ENCODE measurements at regions not wholly inside any gene's neighbourhood (a gene's known extent, or its start where the extent isn't known, plus 50 kb on each side); places are given as distances from the start of the nearest gene placed in this dataset.
"Not testable (repeated sequence)": the region's sequence is repeated elsewhere in the genome, so short reads cannot be mapped to it uniquely, and the experiment has no call there.

- in situ Hi-C loops (cut with MboI; ENCODE audit: low sequenced_read_pairs), result no loop called here
These were observed 1753.0 kb downstream of the SLITRK1 start for GRCh38 chr13:82129281-82129680.

GRCh38 chr13:82118589-82118988 lies 1763.7 kb downstream of the SLITRK1 start:
- in situ Hi-C loops (cut with MboI; ENCODE audit: low sequenced_read_pairs), result no loop called here

GRCh38 chr13:82116422-82116989 lies 1765.8 kb downstream of the SLITRK1 start:
- in situ Hi-C loops (cut with MboI; ENCODE audit: low sequenced_read_pairs), result no loop called here

GRCh38 chr13:82115391-82115790 lies 1766.9 kb downstream of the SLITRK1 start:
- in situ Hi-C loops (cut with MboI; ENCODE audit: low sequenced_read_pairs), result no loop called here

- in situ Hi-C loops (cut with MboI; ENCODE audit: low sequenced_read_pairs), result no loop called here
These were observed 1755.3 kb upstream of the SPRY2 start for GRCh38 chr13:82096256-82096655.

GRCh38 chr13:82092312-82092711 lies 1751.4 kb upstream of the SPRY2 start:
- in situ Hi-C loops (cut with MboI; ENCODE audit: low sequenced_read_pairs), result no loop called here

- in situ Hi-C loops (cut with MboI; ENCODE audit: low sequenced_read_pairs), result no loop called here
These were observed 1747.9 kb upstream of the SPRY2 start for GRCh38 chr13:82088781-82089180.

- in situ Hi-C loops (cut with MboI; ENCODE audit: low sequenced_read_pairs), result no loop called here
These were observed 1735.6 kb upstream of the SPRY2 start for GRCh38 chr13:82076496-82076895.

GRCh38 chr13:82070416-82070815 lies 1729.5 kb upstream of the SPRY2 start:
- in situ Hi-C loops (cut with MboI; ENCODE audit: low sequenced_read_pairs), result no loop called here

- in situ Hi-C loops (cut with MboI; ENCODE audit: low sequenced_read_pairs), result no loop called here
These were observed 1721.8 kb upstream of the SPRY2 start for GRCh38 chr13:82062772-82063171.

- in situ Hi-C loops (cut with MboI; ENCODE audit: low sequenced_read_pairs), result no loop called here
These were observed 1717.4 kb upstream of the SPRY2 start for GRCh38 chr13:82058364-82058763.

GRCh38 chr13:82045316-82045715 lies 1704.4 kb upstream of the SPRY2 start:
- in situ Hi-C loops (cut with MboI; ENCODE audit: low sequenced_read_pairs), result not testable (repeated sequence)

GRCh38 chr13:82036602-82037001 lies 1695.7 kb upstream of the SPRY2 start:
- in situ Hi-C loops (cut with MboI; ENCODE audit: low sequenced_read_pairs), result no loop called here

- in situ Hi-C loops (cut with MboI; ENCODE audit: low sequenced_read_pairs), result no loop called here
These were observed 1670.4 kb upstream of the SPRY2 start for GRCh38 chr13:82011355-82011754.

GRCh38 chr13:82010780-82011179 lies 1669.9 kb upstream of the SPRY2 start:
- in situ Hi-C loops (cut with MboI; ENCODE audit: low sequenced_read_pairs), result no loop called here

- in situ Hi-C loops (cut with MboI; ENCODE audit: low sequenced_read_pairs), result no loop called here
These were observed 1661.8 kb upstream of the SPRY2 start for GRCh38 chr13:82002710-82003109.

- in situ Hi-C loops (cut with MboI; ENCODE audit: low sequenced_read_pairs), result no loop called here
These were observed 1654.4 kb upstream of the SPRY2 start for GRCh38 chr13:81995316-81995715.

- in situ Hi-C loops (cut with MboI; ENCODE audit: low sequenced_read_pairs), result no loop called here
These were observed 1649.7 kb upstream of the SPRY2 start for GRCh38 chr13:81990652-81991051.

- in situ Hi-C loops (cut with MboI; ENCODE audit: low sequenced_read_pairs), result no loop called here
These were observed 1647.6 kb upstream of the SPRY2 start for GRCh38 chr13:81988567-81988966.

GRCh38 chr13:81987677-81988357 lies 1646.9 kb upstream of the SPRY2 start:
- in situ Hi-C loops (cut with MboI; ENCODE audit: low sequenced_read_pairs), result no loop called here

- in situ Hi-C loops (cut with MboI; ENCODE audit: low sequenced_read_pairs), result no loop called here
These were observed 1646.2 kb upstream of the SPRY2 start for GRCh38 chr13:81987159-81987558.

GRCh38 chr13:81986308-81986707 lies 1645.4 kb upstream of the SPRY2 start:
- in situ Hi-C loops (cut with MboI; ENCODE audit: low sequenced_read_pairs), result no loop called here

GRCh38 chr13:81957121-81957520 lies 1616.2 kb upstream of the SPRY2 start:
- in situ Hi-C loops (cut with MboI; ENCODE audit: low sequenced_read_pairs), result no loop called here
